GM23248 (cell line): ENCODE measurements at regions not wholly inside any gene's neighbourhood (a gene's known extent, or its start where the extent isn't known, plus 50 kb on each side); places are given as distances from the start of the nearest gene placed in this dataset.

Experiments used
- DNase-seq: peaks from one replicate; pipeline ENCODE4 v3.0.0-alpha.2; 2015
- H2AFZ ChIP-seq: fragments of 200-600 bp; sonication (generic); 2 replicates; pipeline ENCODE4 v1.6.1; 2016; ENCODE audit warnings: antibody characterized with exemption
- H3F3A ChIP-seq: fragments of 200-600 bp; sonication (generic); 2 replicates; pipeline ENCODE4 v1.6.1; 2016; ENCODE audit warnings: mild to moderate bottlenecking, antibody characterized with exemption, mixed run types; ENCODE audit not compliant: insufficient read depth
- H3K27ac ChIP-seq: fragments of 200-600 bp; sonication (generic); 2 replicates; pipeline ENCODE4 v1.5.1; 2016; ENCODE audit warnings: mild to moderate bottlenecking
- H3K27me3 ChIP-seq: fragments of 200-600 bp; sonication (generic); replicated peaks from 2 replicates; pipeline ENCODE4 v1.6.1; 2016; ENCODE audit warnings: mild to moderate bottlenecking; ENCODE audit not compliant: insufficient read depth
- H3K36me3 ChIP-seq: fragments of 200-600 bp; sonication (generic); 2 replicates; pipeline ENCODE4 v1.6.1; 2016; ENCODE audit warnings: low read depth, mild to moderate bottlenecking
- H3K4me1 ChIP-seq: fragments of 200-600 bp; sonication (generic); 2 replicates; pipeline ENCODE4 v1.6.1; 2016; ENCODE audit warnings: mild to moderate bottlenecking; ENCODE audit not compliant: insufficient read depth
- H3K4me2 ChIP-seq: fragments of 200-600 bp; sonication (generic); one replicate; pipeline ENCODE4 v1.6.1; 2016; ENCODE audit warnings: mild to moderate bottlenecking; ENCODE audit not compliant: unreplicated experiment
- H3K4me3 ChIP-seq: fragments of 200-600 bp; sonication (generic); 2 replicates; pipeline ENCODE4 v1.5.1; 2016; ENCODE audit warnings: mild to moderate bottlenecking
- H3K79me2 ChIP-seq: fragments of 200-600 bp; sonication (generic); 2 replicates; pipeline ENCODE4 v1.6.1; 2016; ENCODE audit warnings: mild to moderate bottlenecking; ENCODE audit not compliant: insufficient read depth
- H3K9ac ChIP-seq: fragments of 200-600 bp; sonication (generic); 2 replicates; pipeline ENCODE4 v1.6.1; 2016; ENCODE audit warnings: mild to moderate bottlenecking
- H3K9me2 ChIP-seq: fragments of 200-600 bp; sonication (generic); 2 replicates; pipeline ENCODE4 v1.6.1; 2016; ENCODE audit warnings: mixed run types, mild to moderate bottlenecking, moderate library complexity; ENCODE audit not compliant: insufficient read depth
- H3K9me3 ChIP-seq: fragments of 200-600 bp; sonication (generic); one replicate; pipeline ENCODE4 v1.6.1; 2017; ENCODE audit warnings: low read depth
- H4K20me1 ChIP-seq: fragments of 200-600 bp; sonication (generic); 2 replicates; pipeline ENCODE4 v1.6.0; 2016; ENCODE audit not compliant: insufficient read depth
- EZH2 ChIP-seq: fragments of 200-600 bp; sonication (generic); IDR thresholded peaks from 2 replicates; pipeline ENCODE4 v1.6.1; 2018; ENCODE audit warnings: antibody characterized with exemption, mild to moderate bottlenecking; ENCODE audit not compliant: insufficient read depth, poor library complexity, severe bottlenecking
- EZH2phosphoT487 ChIP-seq: fragments of 200-600 bp; sonication (generic); IDR thresholded peaks from 2 replicates; pipeline ENCODE4 v1.6.1; 2018; ENCODE audit warnings: antibody characterized with exemption, moderate library complexity, mild to moderate bottlenecking, low read depth; ENCODE audit not compliant: insufficient read depth
- WGBS, 2 experiments: methylation state at CpG; one replicate each; pipeline ENCODE4 v1.1.6; 2015 to 2017; ENCODE audit warnings: low lambda C conversion rate in 2 of 2, low coverage in 1 of 2; ENCODE audit errors: missing lambda C conversion rate in 2 of 2; 5-methylcytosine and 5-hydroxymethylcytosine counted together
- in situ Hi-C: fragments of 300-500 bp; cut with MboI; formaldehyde crosslinking; loops from 2 replicates; pipeline ENCODE4 v1.15.0; 2020

- H3K36me3 ChIP-seq, result no peaks in the 10 kb centered on the region
- TF ChIP-seq EZH2, result no peak
- TF ChIP-seq EZH2phosphoT487, result no peak
- no peaks in the 10 kb centered on the region for H3K4me1 ChIP-seq
- 0 out of 2 replicates have a peak, but pooled peaks cover 2% of the 10 kb centered on the region for H3K9me2 ChIP-seq
- no peak overlapping the region for H2AFZ ChIP-seq
- H3K27me3 ChIP-seq, result no peaks in the 10 kb centered on the region
- no peaks in the 10 kb centered on the region for H3K79me2 ChIP-seq
- in situ Hi-C loops, result no loop called here
- WGBS, 2 experiments, result 38 to 40% methylated on average over 2 of the region's 2 CpGs
- no peak for DNase-seq
- no peak overlapping the region for H3K9ac ChIP-seq
- H3K4me3 ChIP-seq, result no peak overlapping the region
- no peaks in the 10 kb centered on the region for H4K20me1 ChIP-seq
- no peaks in the 10 kb centered on the region for H3F3A ChIP-seq
- no peaks in the 10 kb centered on the region for H3K9me3 ChIP-seq
- H3K4me2 ChIP-seq, result no peak overlapping the region
- H3K27ac ChIP-seq, result no peak overlapping the region
Measured at GRCh38 chr3:28672406-28672805, 323.8 kb upstream of the AZI2 start.

- Histone ChIP-seq H3K9me3 (no peaks in the 10 kb centered on the region), H3K4me1 (no peaks in the 10 kb centered on the region), H3K4me2 (no peak overlapping the region), H3K27me3 (no peaks in the 10 kb centered on the region), H3K36me3 (no peaks in the 10 kb centered on the region), H3K9ac (no peak overlapping the region), H3F3A (no peaks in the 10 kb centered on the region), H3K27ac (no peak overlapping the region), H3K79me2 (no peaks in the 10 kb centered on the region), H2AFZ (no peak overlapping the region), H3K9me2 (0 out of 2 replicates have a peak, but pooled peaks cover 2% of the 10 kb centered on the region), H3K4me3 (no peak overlapping the region), H4K20me1 (no peaks in the 10 kb centered on the region)
- TF ChIP-seq EZH2phosphoT487, result no peak
- no peak for TF ChIP-seq EZH2
- DNase-seq, result no peak
- in situ Hi-C loops, result no loop called here
- WGBS, 2 experiments, result 65 to 78% methylated on average over 3 of the region's 3 CpGs
Measured at GRCh38 chr3:28673446-28673845, 324.8 kb upstream of the AZI2 start.

GRCh38 chr3:28674212-28674611 lies 325.6 kb upstream of the AZI2 start:
- Histone ChIP-seq H2AFZ (no peak overlapping the region), H3F3A (no peaks in the 10 kb centered on the region), H3K4me1 (no peaks in the 10 kb centered on the region), H4K20me1 (no peaks in the 10 kb centered on the region), H3K79me2 (no peaks in the 10 kb centered on the region), H3K4me2 (no peak overlapping the region), H3K9ac (no peak overlapping the region), H3K4me3 (no peak overlapping the region), H3K27me3 (no peaks in the 10 kb centered on the region), H3K9me3 (no peaks in the 10 kb centered on the region), H3K36me3 (no peaks in the 10 kb centered on the region), H3K9me2 (0 out of 2 replicates have a peak, but pooled peaks cover 2% of the 10 kb centered on the region), H3K27ac (no peak overlapping the region)
- TF ChIP-seq EZH2 (no peak), EZH2phosphoT487 (no peak)
- in situ Hi-C loops, result no loop called here
- DNase-seq, result no peak
- WGBS, 2 experiments, result 78 to 80% methylated on average over 4 of the region's 4 CpGs

- H3K9me3 ChIP-seq, result no peaks in the 10 kb centered on the region
Measured at GRCh38 chr3:28677581-28677980, 329.0 kb upstream of the AZI2 start.

GRCh38 chr3:28678086-28678485 lies 329.5 kb upstream of the AZI2 start:
- Histone ChIP-seq H3K36me3 (no peaks in the 10 kb centered on the region), H3K4me3 (no peak overlapping the region), H3K27ac (no peak overlapping the region), H3K79me2 (no peaks in the 10 kb centered on the region), H3K27me3 (peaks cover 6% of the 10 kb centered on the region; the same call in 1 of the 2 replicates), H3K4me1 (no peaks in the 10 kb centered on the region), H4K20me1 (no peaks in the 10 kb centered on the region), H3F3A (no peaks in the 10 kb centered on the region), H2AFZ (no peak overlapping the region), H3K9ac (no peak overlapping the region), H3K4me2 (no peak overlapping the region), H3K9me2 (0 out of 2 replicates have a peak, but pooled peaks cover 2% of the 10 kb centered on the region), H3K9me3 (no peaks in the 10 kb centered on the region)
- WGBS, 2 experiments, result 6 to 18% methylated on average over 8 of the region's 8 CpGs
- in situ Hi-C loops, result no loop called here
- TF ChIP-seq EZH2phosphoT487 (no peak), EZH2 (no peak)
- peak; percentile 7 for DNase-seq

More at GRCh38 chr3:28677581-28677980, 329.0 kb upstream of the AZI2 start:
- Histone ChIP-seq H3K4me1 (no peaks in the 10 kb centered on the region), H3K36me3 (no peaks in the 10 kb centered on the region), H3K4me3 (no peak overlapping the region), H3K4me2 (no peak overlapping the region), H3K9ac (no peak overlapping the region), H3F3A (no peaks in the 10 kb centered on the region), H2AFZ (no peak overlapping the region), H3K27me3 (peaks cover 6% of the 10 kb centered on the region; the same call in 1 of the 2 replicates), H3K27ac (no peak overlapping the region), H3K79me2 (no peaks in the 10 kb centered on the region), H4K20me1 (no peaks in the 10 kb centered on the region), H3K9me2 (0 out of 2 replicates have a peak, but pooled peaks cover 2% of the 10 kb centered on the region)
- no peak for DNase-seq
- in situ Hi-C loops, result no loop called here
- 19 to 20% methylated on average over 9 of the region's 9 CpGs for WGBS, 2 experiments
- TF ChIP-seq EZH2, result no peak
- TF ChIP-seq EZH2phosphoT487, result no peak
